PC-9 (cell line): ENCODE measurements at regions not wholly inside any gene's neighbourhood (a gene's known extent, or its start where the extent isn't known, plus 50 kb on each side); places are given as distances from the start of the nearest gene placed in this dataset.

Experiments used
- BruUV-seq: library from RNA; stranded (reverse); fragments of 400-500 nt; replicated peaks from 2 replicates; lab custom pipeline; 2021; lab: Mats Ljungman, UMichigan
- CTCF ChIA-PET: fragments of 300-600 bp; sonication (Branson Sonifier 250); formaldehyde crosslinking; loops from one replicate; lab custom pipeline; 2022; ENCODE audit warnings: antibody characterized with exemption; lab: Charles Lee
- POLR2A ChIA-PET: fragments of 300-600 bp; sonication (Branson Sonifier 250); formaldehyde crosslinking; loops from one replicate; lab custom pipeline; 2022; ENCODE audit warnings: antibody characterized with exemption; ENCODE audit not compliant: unreplicated experiment; lab: Charles Lee
- DNase-seq, 2 experiments: peaks; one replicate each; pipeline versions ENCODE4 v3.0.0 to v3.0.0-alpha.2; 2015 to 2022; ENCODE audit warnings: mixed read lengths in 1 of 2
- H2AFZ ChIP-seq: fragments of 200-600 bp; sonication (generic); 2 replicates; pipeline ENCODE4 v1.8.1; 2017; ENCODE audit warnings: antibody characterized with exemption
- H3F3A ChIP-seq: fragments of 200-600 bp; sonication (generic); 2 replicates; pipeline ENCODE4 v1.8.1; 2017; ENCODE audit warnings: antibody characterized with exemption, mild to moderate bottlenecking, low read depth; ENCODE audit not compliant: insufficient read depth
- H3K27ac ChIP-seq: fragments of 200-600 bp; sonication (generic); 2 replicates; pipeline ENCODE4 v1.6.1; 2016; ENCODE audit warnings: mixed run types
- H3K27me3 ChIP-seq: fragments of 200-600 bp; sonication (generic); 2 replicates; pipeline ENCODE4 v1.6.1; 2016; ENCODE audit warnings: low read depth, mixed run types; ENCODE audit not compliant: insufficient read depth
- H3K36me3 ChIP-seq: fragments of 200-600 bp; sonication (generic); 2 replicates; pipeline ENCODE4 v1.6.1; 2016; ENCODE audit warnings: low read depth, mixed run types
- H3K4me1 ChIP-seq: fragments of 200-600 bp; sonication (generic); replicated peaks from 2 replicates; pipeline ENCODE4 v1.6.1; 2016; ENCODE audit warnings: mixed run types; ENCODE audit not compliant: insufficient read depth
- H3K4me2 ChIP-seq: fragments of 200-600 bp; sonication (generic); 2 replicates; pipeline ENCODE4 v1.6.1; 2017; ENCODE audit warnings: mixed run types
- H3K4me3 ChIP-seq: fragments of 200-600 bp; sonication (generic); 2 replicates; pipeline ENCODE4 v1.6.1; 2016; ENCODE audit warnings: mixed run types
- H3K79me2 ChIP-seq: fragments of 200-600 bp; sonication (generic); 2 replicates; pipeline ENCODE4 v1.6.1; 2017; ENCODE audit warnings: low read depth, mixed run types
- H3K9me2 ChIP-seq: fragments of 200-600 bp; sonication (generic); 2 replicates; pipeline ENCODE4 v1.8.1; 2017; ENCODE audit warnings: mild to moderate bottlenecking; ENCODE audit not compliant: insufficient read depth
- H3K9me3 ChIP-seq: fragments of 200-600 bp; sonication (generic); 2 replicates; pipeline ENCODE4 v1.8.1; 2016; ENCODE audit warnings: low read depth; ENCODE audit not compliant: insufficient read depth
- H4K20me1 ChIP-seq: fragments of 200-600 bp; sonication (generic); 2 replicates; pipeline ENCODE4 v1.8.1; 2017; ENCODE audit not compliant: insufficient read depth
- CTCF ChIP-seq: fragments of 200-600 bp; sonication (generic); conservative IDR thresholded peaks from 2 replicates; pipeline ENCODE4 v1.6.1; 2017; ENCODE audit warnings: mixed run types, antibody characterized with exemption, mild to moderate bottlenecking, moderate library complexity
- EZH2 ChIP-seq: fragments of 200-600 bp; sonication (generic); IDR thresholded peaks from 2 replicates; pipeline ENCODE4 v1.8.0; 2017; ENCODE audit warnings: antibody characterized with exemption, low read depth
- intact Hi-C: fragments of 100-400 bp; cut with micrococcal nuclease; formaldehyde crosslinking; loops from one replicate; pipeline ENCODE4 v1.10.0; 2022; ENCODE audit not compliant: unreplicated experiment

DNA sequence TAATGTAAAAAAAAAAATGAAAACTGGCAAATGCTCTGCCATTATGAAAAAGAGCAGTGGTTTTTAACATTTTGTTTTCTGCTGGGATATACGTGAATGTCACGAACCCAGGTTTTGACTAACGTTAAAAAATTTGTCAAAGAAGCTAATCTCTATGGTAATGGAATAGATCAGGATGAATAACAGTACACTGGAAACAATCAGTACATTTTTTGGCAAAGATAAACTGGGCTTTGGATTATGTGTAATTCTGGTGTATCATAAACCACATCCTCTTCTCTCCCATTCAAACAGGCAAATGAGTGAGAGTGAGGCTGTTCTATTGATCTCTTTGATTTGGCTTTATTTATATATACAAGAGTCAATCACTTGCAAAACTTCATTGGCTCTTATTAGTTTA, 207.0 kb upstream of the IRX3 start:
- Histone ChIP-seq H3K27me3 (no peaks in the 10 kb centered on the region), H3K36me3 (no peaks in the 10 kb centered on the region), H3K27ac (no peak overlapping the region), H3K4me1 (peaks cover 8% of the 10 kb centered on the region), H3K4me2 (no peak overlapping the region), H3K9me3 (0 out of 2 replicates have a peak, but pooled peaks cover 2% of the 10 kb centered on the region), H3K9me2 (no peaks in the 10 kb centered on the region; the same call in 1 of the 2 replicates), H3K79me2 (no peaks in the 10 kb centered on the region), H2AFZ (no peak overlapping the region), H4K20me1 (no peaks in the 10 kb centered on the region), H3K4me3 (no peak overlapping the region), H3F3A (peaks cover 6% of the 10 kb centered on the region; the same call in 1 of the 2 replicates)
- TF ChIP-seq EZH2: no peak
- TF ChIP-seq CTCF: no peak
- intact Hi-C loops: no loop called here
- ChIA-PET POLR2A (no interaction called here), CTCF (no interaction called here)
- no peak for DNase-seq
- no TSS peak for BruUV-seq

- BruUV-seq: no TSS peak
- Histone ChIP-seq H3K9me2 (no peaks in the 10 kb centered on the region; the same call in 1 of the 2 replicates), H3K9me3 (0 out of 2 replicates have a peak, but pooled peaks cover 2% of the 10 kb centered on the region), H3K27me3 (no peaks in the 10 kb centered on the region), H3K79me2 (no peaks in the 10 kb centered on the region), H3K4me2 (no peak overlapping the region), H3K4me1 (peaks cover 8% of the 10 kb centered on the region), H2AFZ (peak overlapping the region; percentile 52; the same call in 1 of the 2 replicates), H3K36me3 (no peaks in the 10 kb centered on the region), H3K4me3 (no peak overlapping the region), H3K27ac (no peak overlapping the region), H4K20me1 (no peaks in the 10 kb centered on the region), H3F3A (peaks cover 6% of the 10 kb centered on the region; the same call in 1 of the 2 replicates)
- ChIA-PET POLR2A (no interaction called here), CTCF (no interaction called here)
- intact Hi-C loops: no loop called here
- DNase-seq: no peak
- no peak for TF ChIP-seq EZH2
- no peak for TF ChIP-seq CTCF
Observed at GRCh38 chr16:54493061-54493460, 206.5 kb upstream of the IRX3 start.

DNA sequence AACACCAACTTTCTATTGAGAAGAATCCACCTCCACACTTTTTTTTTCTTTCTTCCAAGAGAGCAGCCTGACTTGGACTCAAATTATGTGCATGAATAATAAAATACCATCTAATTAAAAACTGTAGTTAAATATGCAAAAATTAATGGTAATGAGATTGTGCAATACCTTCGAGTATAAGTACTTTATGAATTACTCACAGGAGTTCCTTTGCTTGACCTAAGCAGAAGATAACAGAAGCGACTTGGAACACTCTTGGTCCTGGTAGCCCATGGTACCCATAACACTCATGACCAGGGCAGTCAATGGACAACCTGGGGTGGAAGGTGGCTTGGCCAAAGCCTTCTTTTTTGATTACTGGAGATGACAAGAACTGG, 203.5 kb upstream of the IRX3 start:
- no peaks in the 10 kb centered on the region for H4K20me1 ChIP-seq
- no peaks in the 10 kb centered on the region; the same call in 1 of the 2 replicates for H3K9me2 ChIP-seq
- H3F3A ChIP-seq: peaks cover 6% of the 10 kb centered on the region; the same call in 1 of the 2 replicates
- ChIA-PET POLR2A (interaction anchor here (0.6 kb wide), 1 partner anchor 337 kb away, joined by 6 read pairs; no protein-coding TSS in a partner anchor), CTCF (no interaction called here)
- peaks cover 8% of the 10 kb centered on the region for H3K4me1 ChIP-seq
- no peaks in the 10 kb centered on the region for H3K9me3 ChIP-seq
- no peak for DNase-seq
- H3K4me2 ChIP-seq: no peak overlapping the region
- no peak overlapping the region for H2AFZ ChIP-seq
- H3K27ac ChIP-seq: no peak overlapping the region
- H3K27me3 ChIP-seq: no peaks in the 10 kb centered on the region
- H3K4me3 ChIP-seq: no peak overlapping the region
- intact Hi-C loops: no loop called here
- no peaks in the 10 kb centered on the region for H3K36me3 ChIP-seq
- no peaks in the 10 kb centered on the region for H3K79me2 ChIP-seq
- TF ChIP-seq EZH2: no peak
- TF ChIP-seq CTCF: no peak
- no TSS peak for BruUV-seq
